H7 (cell line): ENCODE measurements at regions not wholly inside any gene's neighbourhood (a gene's known extent, or its start where the extent isn't known, plus 50 kb on each side); places are given as distances from the start of the nearest gene placed in this dataset.

Source experiments
- DNase-seq: peaks from one replicate; pipeline ENCODE4 v3.0.0; 2012
- H3K27me3 ChIP-seq: 2 replicates; pipeline ENCODE4 v1.6.0; 2011; ENCODE audit warnings: mild to moderate bottlenecking, low read length; ENCODE audit not compliant: control insufficient read depth, insufficient read depth
- H3K36me3 ChIP-seq: replicated peaks from 2 replicates; pipeline ENCODE4 v1.5.1; 2011; ENCODE audit warnings: low read length; ENCODE audit not compliant: control insufficient read depth, insufficient read depth
- H3K4me3 ChIP-seq: 2 replicates; pipeline ENCODE4 v1.5.1; 2011; ENCODE audit warnings: low read depth, mild to moderate bottlenecking, control low read depth, low read length, moderate library complexity; ENCODE audit not compliant: insufficient read depth

- Histone ChIP-seq H3K36me3 (no peaks in the 10 kb centered on the region), H3K27me3 (no peaks in the 10 kb centered on the region), H3K4me3 (no peak overlapping the region)
- no peak for DNase-seq
Measured at GRCh38 chr4:188454575-188454974, 315.3 kb downstream of the TRIML1 start.

GRCh38 chr4:188455062-188455752, 316.0 kb downstream of the TRIML1 start:
- no peak for DNase-seq
- H3K27me3 ChIP-seq = no peaks in the 10 kb centered on the region
- no peak overlapping the region for H3K4me3 ChIP-seq
- no peaks in the 10 kb centered on the region for H3K36me3 ChIP-seq

- no peaks in the 10 kb centered on the region for H3K36me3 ChIP-seq
- DNase-seq = no peak
- no peaks in the 10 kb centered on the region for H3K27me3 ChIP-seq
- H3K4me3 ChIP-seq = no peak overlapping the region
Measured at GRCh38 chr4:188459381-188459780, 320.1 kb downstream of the TRIML1 start.

DNA sequence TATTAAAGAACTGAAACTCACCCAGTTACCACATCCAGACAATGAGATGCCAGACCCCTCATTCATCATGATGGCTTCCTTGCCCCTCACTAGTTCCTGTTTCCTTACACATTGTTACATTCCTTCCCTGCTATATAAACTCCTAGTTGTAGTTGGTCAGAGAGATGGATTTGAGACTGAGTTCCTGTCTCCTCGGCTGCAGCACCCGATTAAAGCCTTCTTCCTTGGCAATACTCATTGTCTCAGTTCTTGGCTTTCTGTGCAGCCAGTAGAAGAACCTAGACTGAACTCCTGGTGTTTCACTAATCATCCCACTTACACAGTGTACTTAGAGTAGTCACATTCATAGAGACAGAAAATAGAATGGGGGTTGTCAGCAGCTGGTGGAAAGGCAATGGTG, 324.7 kb downstream of the TRIML1 start:
- Histone ChIP-seq H3K4me3 (no peak overlapping the region), H3K27me3 (no peaks in the 10 kb centered on the region), H3K36me3 (no peaks in the 10 kb centered on the region)
- DNase-seq = no peak

GRCh38 chr4:188466001-188466400, 326.8 kb downstream of the TRIML1 start:
- no peak for DNase-seq
- Histone ChIP-seq H3K36me3 (no peaks in the 10 kb centered on the region), H3K27me3 (no peaks in the 10 kb centered on the region), H3K4me3 (no peak overlapping the region)

DNA sequence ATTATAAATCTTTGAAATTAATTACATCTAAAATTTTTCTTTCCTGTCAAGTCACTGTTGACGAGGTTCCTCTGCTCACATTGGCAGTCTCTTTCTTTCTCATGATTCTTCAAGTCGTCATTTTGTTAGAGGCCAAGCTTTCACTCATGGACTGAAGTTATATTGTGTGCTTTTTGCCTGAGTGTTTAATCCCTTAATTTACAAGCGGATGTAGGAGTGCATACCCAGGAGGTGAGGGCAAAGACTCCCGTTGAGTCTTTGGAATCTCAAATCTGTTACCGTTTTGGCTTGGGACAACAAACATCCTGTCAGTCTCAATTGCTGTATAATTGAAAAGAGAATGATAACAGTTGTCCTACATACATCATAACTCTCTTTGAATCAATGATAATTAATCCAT, 345.0 kb downstream of the TRIML1 start:
- Histone ChIP-seq H3K36me3 (no peaks in the 10 kb centered on the region), H3K4me3 (no peak overlapping the region)
- no peak for DNase-seq

GRCh38 chr4:188485906-188486305, 346.7 kb downstream of the TRIML1 start:
- Histone ChIP-seq H3K27me3 (no peaks in the 10 kb centered on the region), H3K4me3 (no peak overlapping the region), H3K36me3 (no peaks in the 10 kb centered on the region)
- no peak for DNase-seq

More for the DNA sequence above, 345.0 kb downstream of the TRIML1 start:
- H3K27me3 ChIP-seq = no peaks in the 10 kb centered on the region

- no peak overlapping the region for H3K4me3 ChIP-seq
- DNase-seq = no peak
- H3K27me3 ChIP-seq = no peaks in the 10 kb centered on the region
- no peaks in the 10 kb centered on the region for H3K36me3 ChIP-seq
Measured at GRCh38 chr4:188492886-188493285, 353.6 kb downstream of the TRIML1 start.

- DNase-seq = no peak
- no peaks in the 10 kb centered on the region for H3K27me3 ChIP-seq
- no peaks in the 10 kb centered on the region for H3K36me3 ChIP-seq
- no peak overlapping the region for H3K4me3 ChIP-seq
Measured at GRCh38 chr4:188495169-188495568, 355.9 kb downstream of the TRIML1 start.

GRCh38 chr4:188511431-188511830, 372.2 kb downstream of the TRIML1 start:
- no peak for DNase-seq
- H3K4me3 ChIP-seq = no peak overlapping the region
- no peaks in the 10 kb centered on the region for H3K27me3 ChIP-seq
- H3K36me3 ChIP-seq = no peaks in the 10 kb centered on the region

DNA sequence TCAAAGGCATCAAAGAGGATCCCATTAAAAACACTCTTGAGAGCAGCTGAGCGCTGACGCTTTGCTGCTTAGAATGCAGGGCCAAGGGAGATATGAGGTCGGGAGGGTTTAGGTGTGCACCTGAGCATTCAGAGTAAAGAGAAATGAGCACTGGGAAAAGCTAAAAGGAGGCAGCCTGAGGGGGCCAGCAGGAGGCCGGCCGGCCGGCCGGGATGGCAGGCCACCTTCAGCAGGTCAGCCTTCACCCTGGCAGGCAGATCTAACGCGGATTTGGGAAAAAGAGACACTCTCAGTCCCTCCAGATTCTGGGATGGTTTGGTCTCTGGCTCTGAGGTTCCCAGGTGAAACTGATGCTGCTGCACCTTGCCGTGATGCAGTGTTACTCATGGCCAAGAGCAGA, 393.5 kb downstream of the TRIML1 start:
- DNase-seq = no peak
- H3K36me3 ChIP-seq = no peaks in the 10 kb centered on the region
- no peaks in the 10 kb centered on the region for H3K27me3 ChIP-seq
- H3K4me3 ChIP-seq = no peak overlapping the region

- Histone ChIP-seq H3K4me3 (no peak overlapping the region), H3K27me3 (no peaks in the 10 kb centered on the region), H3K36me3 (no peaks in the 10 kb centered on the region)
- no peak for DNase-seq
Measured at GRCh38 chr4:188534297-188534696, 395.1 kb downstream of the TRIML1 start.

GRCh38 chr4:188534917-188535316, 395.7 kb downstream of the TRIML1 start:
- Histone ChIP-seq H3K4me3 (no peak overlapping the region), H3K36me3 (no peaks in the 10 kb centered on the region), H3K27me3 (no peaks in the 10 kb centered on the region)
- DNase-seq = no peak

GRCh38 chr4:188536826-188537225, 397.6 kb downstream of the TRIML1 start:
- DNase-seq = no peak
- H3K36me3 ChIP-seq = no peaks in the 10 kb centered on the region
- H3K4me3 ChIP-seq = no peak overlapping the region
- H3K27me3 ChIP-seq = no peaks in the 10 kb centered on the region

DNA sequence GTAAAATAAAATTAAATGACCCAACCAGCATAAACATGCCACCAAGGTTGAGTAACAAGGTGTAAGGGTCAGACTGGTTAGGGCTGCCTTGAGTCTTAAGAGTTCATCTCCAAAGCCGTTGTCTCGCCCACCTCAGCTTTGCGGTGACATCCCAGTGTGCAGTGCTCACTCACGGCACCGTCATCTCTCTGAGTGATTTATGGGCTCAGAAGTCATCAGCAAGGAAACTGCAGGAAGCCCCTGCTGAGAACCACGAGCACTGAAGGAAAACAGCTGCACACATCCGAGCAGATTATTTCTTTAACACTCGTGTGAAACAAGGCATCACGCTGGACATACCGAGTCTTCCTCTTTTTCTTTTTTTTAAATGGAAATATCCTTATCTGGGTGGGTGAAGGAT, 411.1 kb downstream of the TRIML1 start:
- Histone ChIP-seq H3K4me3 (no peak overlapping the region), H3K36me3 (no peaks in the 10 kb centered on the region), H3K27me3 (no peaks in the 10 kb centered on the region)
- no peak for DNase-seq

- no peaks in the 10 kb centered on the region for H3K27me3 ChIP-seq
- H3K36me3 ChIP-seq = no peaks in the 10 kb centered on the region
- no peak overlapping the region for H3K4me3 ChIP-seq
- no peak for DNase-seq
Measured at GRCh38 chr4:188551156-188551555, 411.9 kb downstream of the TRIML1 start.
